Breast epithelium (tissue), 4 donors: ENCODE measurements at regions not wholly inside any gene's neighbourhood (a gene's known extent, or its start where the extent isn't known, plus 50 kb on each side); places are given as distances from the start of the nearest gene placed in this dataset.

Experiments
- DNase-seq, 2 donors: peaks; one replicate each; pipeline ENCODE4 v3.0.0-alpha.2; 2019; ENCODE audit warnings: low spot score in 2 of 2
- H3K27ac ChIP-seq, 2 donors: fragments of 200-600 bp; sonication (generic) in 1 of 2; one replicate each; pipeline ENCODE4 v1.5.1; 2016 to 2019; ENCODE audit warnings: mild to moderate bottlenecking in 1 of 2
- H3K27me3 ChIP-seq, 2 donors: fragments of 200-600 bp; sonication (generic) in 1 of 2; one replicate each; pipeline versions ENCODE4 v1.5.1 to v1.6.0; 2017 to 2019; ENCODE audit warnings: control low read depth in 1 of 2, mild to moderate bottlenecking in 1 of 2
- H3K36me3 ChIP-seq: fragments of 200-600 bp; one replicate; pipeline ENCODE4 v1.5.1; 2019
- H3K4me1 ChIP-seq, 2 donors: fragments of 200-600 bp; sonication (generic); one replicate each; pipeline ENCODE4 v1.5.1; 2016 to 2019; ENCODE audit warnings: control low read depth in 1 of 2
- H3K4me3 ChIP-seq, 3 donors: fragments of 200-600 bp; sonication (generic); 1 replicate in 2 of 3; 2 replicates in 1 of 3; pipeline ENCODE4 v1.5.1; 2016 to 2019; ENCODE audit warnings: mild to moderate bottlenecking in 3 of 3, moderate library complexity in 2 of 3
- H3K9me3 ChIP-seq, 2 donors: fragments of 200-600 bp; sonication (generic) in 1 of 2; one replicate each; pipeline ENCODE4 v1.5.1; 2016 to 2019; ENCODE audit warnings: control low read depth in 1 of 2
- POLR2A ChIP-seq: fragments of 450-650 bp; IDR thresholded peaks from one replicate; pipeline ENCODE4 v1.6.1; 2016; ENCODE audit warnings: antibody characterized with exemption, mild to moderate bottlenecking, moderate library complexity
- POLR2AphosphoS5 ChIP-seq, 3 donors: sonication (generic); formaldehyde crosslinking; IDR thresholded peaks; one replicate each; pipeline ENCODE4 v1.6.1; 2017; ENCODE audit warnings: antibody characterized with exemption in 3 of 3
- intact Hi-C: fragments of 100-400 bp; cut with DNase I; formaldehyde crosslinking; loops from one replicate; pipeline ENCODE4 v1.15.1; 2023; ENCODE audit warnings: low total_unique reads
- TF ChIP-seq, protein P1 (sequence below), 3 donors: fragments of 450-650 bp; IDR thresholded peaks; one replicate each; pipeline ENCODE4 v1.5.1; 2016 to 2017; ENCODE audit warnings: antibody characterized with exemption in 3 of 3, mild to moderate bottlenecking in 3 of 3, moderate library complexity in 3 of 3

GRCh38 chr15:100790786-100791265 is 88.8 kb upstream of the ALDH1A3 start:
- no peak overlapping the region for H3K4me3 ChIP-seq
- no peak for TF ChIP-seq POLR2AphosphoS5 (IDR thresholded peaks at IDR 0.05)
- TF ChIP-seq, protein P1, sequence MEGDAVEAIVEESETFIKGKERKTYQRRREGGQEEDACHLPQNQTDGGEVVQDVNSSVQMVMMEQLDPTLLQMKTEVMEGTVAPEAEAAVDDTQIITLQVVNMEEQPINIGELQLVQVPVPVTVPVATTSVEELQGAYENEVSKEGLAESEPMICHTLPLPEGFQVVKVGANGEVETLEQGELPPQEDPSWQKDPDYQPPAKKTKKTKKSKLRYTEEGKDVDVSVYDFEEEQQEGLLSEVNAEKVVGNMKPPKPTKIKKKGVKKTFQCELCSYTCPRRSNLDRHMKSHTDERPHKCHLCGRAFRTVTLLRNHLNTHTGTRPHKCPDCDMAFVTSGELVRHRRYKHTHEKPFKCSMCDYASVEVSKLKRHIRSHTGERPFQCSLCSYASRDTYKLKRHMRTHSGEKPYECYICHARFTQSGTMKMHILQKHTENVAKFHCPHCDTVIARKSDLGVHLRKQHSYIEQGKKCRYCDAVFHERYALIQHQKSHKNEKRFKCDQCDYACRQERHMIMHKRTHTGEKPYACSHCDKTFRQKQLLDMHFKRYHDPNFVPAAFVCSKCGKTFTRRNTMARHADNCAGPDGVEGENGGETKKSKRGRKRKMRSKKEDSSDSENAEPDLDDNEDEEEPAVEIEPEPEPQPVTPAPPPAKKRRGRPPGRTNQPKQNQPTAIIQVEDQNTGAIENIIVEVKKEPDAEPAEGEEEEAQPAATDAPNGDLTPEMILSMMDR (IDR thresholded peaks at IDR 0.05), result no peak
- TF ChIP-seq POLR2A, result no peak
- no peak overlapping the region for H3K27ac ChIP-seq
- H3K27me3 ChIP-seq, result no peaks in the 10 kb centered on the region
- H3K4me1 ChIP-seq, result no peaks in the 10 kb centered on the region
- H3K36me3 ChIP-seq, result no peaks in the 10 kb centered on the region
- no peaks in the 10 kb centered on the region for H3K9me3 ChIP-seq
- no peak for DNase-seq
- intact Hi-C loops, result no loop called here

DNA sequence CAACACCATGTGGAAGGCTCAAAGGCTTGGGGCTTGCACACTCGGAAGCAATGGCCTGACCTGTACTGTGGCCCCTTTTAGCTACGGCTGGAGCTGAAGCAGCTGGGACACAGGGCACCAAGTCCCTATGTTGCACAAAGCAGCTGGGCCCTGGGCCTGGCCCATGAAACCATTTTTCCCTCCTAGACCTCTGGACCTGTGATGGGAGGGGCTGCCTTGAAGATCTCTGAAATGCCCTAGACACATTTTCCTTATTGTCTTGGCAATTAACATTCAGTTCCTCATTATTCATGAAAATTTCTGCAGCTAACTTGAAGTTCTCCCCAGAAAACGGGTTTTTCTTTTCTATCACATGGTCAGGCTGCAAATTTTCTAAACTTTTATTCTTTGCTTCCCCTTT is 85.6 kb upstream of the ALDH1A3 start:
- intact Hi-C loops, result no loop called here
- Histone ChIP-seq H3K36me3 (no peaks in the 10 kb centered on the region), H3K27me3 (no peaks in the 10 kb centered on the region), H3K27ac (no peak overlapping the region), H3K4me3 (no peak overlapping the region), H3K4me1 (no peaks in the 10 kb centered on the region), H3K9me3 (no peaks in the 10 kb centered on the region)
- no peak for DNase-seq
- TF ChIP-seq, protein P1 (IDR thresholded peaks at IDR 0.05), result no peak
- TF ChIP-seq POLR2AphosphoS5 (IDR thresholded peaks at IDR 0.05) (no peak), POLR2A (no peak)

DNA sequence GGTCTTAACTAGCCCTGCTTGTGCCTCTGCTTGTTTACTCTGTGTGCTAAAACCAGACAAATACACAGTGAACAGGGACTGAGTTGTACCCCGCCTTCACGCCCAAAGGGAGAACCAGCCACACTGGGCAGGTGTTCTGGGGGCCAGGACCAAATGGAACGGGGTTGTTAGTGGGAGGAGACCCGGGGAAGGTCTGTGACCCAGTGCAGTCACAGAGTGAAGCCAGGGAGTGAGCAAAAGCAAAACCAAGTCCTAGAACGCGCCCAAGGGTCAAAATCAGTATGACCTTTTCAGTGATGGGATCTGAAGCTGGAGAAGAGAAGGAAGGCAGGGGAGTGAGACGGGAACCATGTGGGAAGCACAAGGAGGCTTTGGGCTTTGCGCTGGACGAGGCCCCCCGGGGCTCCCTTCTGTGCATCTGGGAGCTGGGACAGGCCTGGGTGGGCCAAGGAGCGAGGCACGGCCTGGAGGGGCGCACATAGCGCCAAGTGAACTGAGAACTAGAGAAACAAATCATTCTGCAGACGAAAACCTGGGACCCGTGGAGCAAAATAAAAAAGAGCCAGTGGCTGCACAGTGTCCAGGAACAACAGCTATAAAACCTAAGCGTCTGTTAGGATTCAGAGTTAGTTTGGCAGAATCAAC is 78.3 kb upstream of the ALDH1A3 start:
- intact Hi-C loops, result no loop called here
- H3K4me3 ChIP-seq, result no peak overlapping the region
- H3K27ac ChIP-seq, result no peak overlapping the region
- no peak for TF ChIP-seq POLR2A
- TF ChIP-seq POLR2AphosphoS5 (IDR thresholded peaks at IDR 0.05), result no peak
- TF ChIP-seq, protein P1 (IDR thresholded peaks at IDR 0.05), result no peak
- H3K4me1 ChIP-seq, result no peaks in the 10 kb centered on the region
- no peaks in the 10 kb centered on the region for H3K27me3 ChIP-seq
- DNase-seq, result no peak
- no peaks in the 10 kb centered on the region for H3K36me3 ChIP-seq
- H3K9me3 ChIP-seq, result no peaks in the 10 kb centered on the region

- Histone ChIP-seq H3K4me1 (no peaks in the 10 kb centered on the region), H3K36me3 (no peaks in the 10 kb centered on the region), H3K9me3 (peaks cover 1 to 7% of the 10 kb centered on the region in 2 donors), H3K4me3 (no peak overlapping the region), H3K27me3 (no peaks in the 10 kb centered on the region), H3K27ac (peak overlapping the region in 1 of 2 donors; percentile 5)
- DNase-seq, result no peak
- intact Hi-C loops, result no loop called here
- no peak for TF ChIP-seq POLR2A
- TF ChIP-seq POLR2AphosphoS5 (IDR thresholded peaks at IDR 0.05), result no peak
- TF ChIP-seq, protein P1 (IDR thresholded peaks at IDR 0.05), result no peak
These were observed 77.0 kb upstream of the ALDH1A3 start for GRCh38 chr15:100802421-100803170.

- Histone ChIP-seq H3K36me3 (no peaks in the 10 kb centered on the region), H3K9me3 (peaks cover 6 to 12% of the 10 kb centered on the region in 2 donors), H3K27me3 (no peaks in the 10 kb centered on the region), H3K27ac (no peak overlapping the region), H3K4me1 (no peaks in the 10 kb centered on the region), H3K4me3 (no peak overlapping the region)
- TF ChIP-seq POLR2AphosphoS5 (IDR thresholded peaks at IDR 0.05) (no peak), POLR2A (no peak)
- TF ChIP-seq, protein P1 (IDR thresholded peaks at IDR 0.05), result no peak
- intact Hi-C loops, result no loop called here
- DNase-seq, result no peak
These were observed 76.5 kb upstream of the ALDH1A3 start for GRCh38 chr15:100803171-100803440.
